Suppressor macrophage treated with lipopolysaccharide for 4 hours (primary cell): ENCODE measurements at regions not wholly inside any gene's neighbourhood (a gene's known extent, or its start where the extent isn't known, plus 50 kb on each side); places are given as distances from the start of the nearest gene placed in this dataset.

Experiments used
- DNase-seq: peaks from one replicate; pipeline ENCODE4 v3.0.0-alpha.2; 2020

- no peak for DNase-seq
These were observed 396.4 kb downstream of the TMEM232 start for GRCh38 chr5:110329955-110330525.

GRCh38 chr5:110333384-110333783, 393.1 kb downstream of the TMEM232 start:
- DNase-seq, result no peak

GRCh38 chr5:110335361-110336066, 391.0 kb downstream of the TMEM232 start:
- no peak for DNase-seq

- DNase-seq, result no peak
These were observed 388.0 kb downstream of the TMEM232 start for GRCh38 chr5:110338341-110339083.

- DNase-seq, result no peak
These were observed 387.1 kb downstream of the TMEM232 start for GRCh38 chr5:110339399-110339798.

GRCh38 chr5:110341836-110342235, 384.6 kb downstream of the TMEM232 start:
- no peak for DNase-seq

- DNase-seq, result no peak
These were observed 383.8 kb downstream of the TMEM232 start for GRCh38 chr5:110342683-110343082.

- DNase-seq, result no peak
These were observed 382.9 kb downstream of the TMEM232 start for GRCh38 chr5:110343616-110344015.

GRCh38 chr5:110345623-110346022, 380.8 kb downstream of the TMEM232 start:
- DNase-seq, result no peak

- DNase-seq, result no peak
These were observed 379.5 kb downstream of the TMEM232 start for GRCh38 chr5:110346893-110347358.

- DNase-seq, result no peak
These were observed 378.7 kb downstream of the TMEM232 start for GRCh38 chr5:110347781-110348180.

- DNase-seq, result no peak
These were observed 375.0 kb downstream of the TMEM232 start for GRCh38 chr5:110351430-110351829.

- DNase-seq, result no peak
These were observed 372.2 kb downstream of the TMEM232 start for GRCh38 chr5:110354311-110354710.

GRCh38 chr5:110354915-110355644, 371.4 kb downstream of the TMEM232 start:
- DNase-seq, result no peak

- DNase-seq, result peak; percentile 5
These were observed 369.8 kb downstream of the TMEM232 start for GRCh38 chr5:110356677-110357076.

GRCh38 chr5:110359221-110359620, 367.2 kb downstream of the TMEM232 start:
- no peak for DNase-seq

- DNase-seq, result no peak
These were observed 365.0 kb downstream of the TMEM232 start for GRCh38 chr5:110361471-110361870.

GRCh38 chr5:110362261-110362660, 364.2 kb downstream of the TMEM232 start:
- DNase-seq, result no peak

- no peak for DNase-seq
These were observed 359.8 kb downstream of the TMEM232 start for GRCh38 chr5:110366716-110367115.
